ENCODE measurements at regions not wholly inside any gene's neighbourhood (a gene's known extent, or its start where the extent isn't known, plus 50 kb on each side); places are given as distances from the start of the nearest gene placed in this dataset.

DNA sequence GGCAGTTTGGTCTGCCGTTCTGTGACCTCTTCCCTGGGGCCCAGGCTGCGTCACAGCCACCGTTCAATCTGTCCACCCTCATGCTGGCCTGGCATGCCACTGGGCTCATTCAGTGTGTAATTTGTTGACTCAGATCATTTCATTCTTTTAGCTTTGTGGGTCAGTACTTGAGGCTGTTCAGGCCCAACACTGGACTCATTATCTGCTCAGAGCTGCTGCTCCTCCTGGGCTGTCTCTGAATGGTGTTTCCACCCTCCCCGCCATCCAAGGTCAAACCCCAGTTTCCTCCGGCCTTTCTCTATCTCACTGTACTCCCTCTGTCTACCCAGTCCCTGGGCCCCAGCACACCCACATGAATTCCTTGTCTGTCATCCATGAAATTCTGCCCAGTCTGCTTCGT is 152.4 kb upstream of the NCK2 start:
- Histone ChIP-seq H3K4me3 (no peak overlapping the region), H3K27ac (no peak overlapping the region), H3K9me3 (peaks cover 2% of the 10 kb centered on the region), H3K27me3 (ENCODE audit: insufficient read depth in 3 of 3, low read length in 2 of 3) (no peaks in the 10 kb centered on the region), H3K4me1 (no peaks in the 10 kb centered on the region), H3K36me3 (ENCODE audit: insufficient read depth in 1 of 2, low read depth in 1 of 2) (no peaks in the 10 kb centered on the region)
- intact Hi-C loops (cut with DNase I), result loop anchor here in 1 of 2 donors (10.0 kb wide), 1 partner anchor 93 kb away; no protein-coding TSS in a partner anchor
- ATAC-seq (no peak), DNase-seq (no peak)
- TF ChIP-seq, protein P1, sequence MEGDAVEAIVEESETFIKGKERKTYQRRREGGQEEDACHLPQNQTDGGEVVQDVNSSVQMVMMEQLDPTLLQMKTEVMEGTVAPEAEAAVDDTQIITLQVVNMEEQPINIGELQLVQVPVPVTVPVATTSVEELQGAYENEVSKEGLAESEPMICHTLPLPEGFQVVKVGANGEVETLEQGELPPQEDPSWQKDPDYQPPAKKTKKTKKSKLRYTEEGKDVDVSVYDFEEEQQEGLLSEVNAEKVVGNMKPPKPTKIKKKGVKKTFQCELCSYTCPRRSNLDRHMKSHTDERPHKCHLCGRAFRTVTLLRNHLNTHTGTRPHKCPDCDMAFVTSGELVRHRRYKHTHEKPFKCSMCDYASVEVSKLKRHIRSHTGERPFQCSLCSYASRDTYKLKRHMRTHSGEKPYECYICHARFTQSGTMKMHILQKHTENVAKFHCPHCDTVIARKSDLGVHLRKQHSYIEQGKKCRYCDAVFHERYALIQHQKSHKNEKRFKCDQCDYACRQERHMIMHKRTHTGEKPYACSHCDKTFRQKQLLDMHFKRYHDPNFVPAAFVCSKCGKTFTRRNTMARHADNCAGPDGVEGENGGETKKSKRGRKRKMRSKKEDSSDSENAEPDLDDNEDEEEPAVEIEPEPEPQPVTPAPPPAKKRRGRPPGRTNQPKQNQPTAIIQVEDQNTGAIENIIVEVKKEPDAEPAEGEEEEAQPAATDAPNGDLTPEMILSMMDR (IDR thresholded peaks at IDR 0.05), result no peak
- 73 to 83% (median 80%) methylated on average over 6 of the region's 6 CpGs for WGBS, 3 donors

DNA sequence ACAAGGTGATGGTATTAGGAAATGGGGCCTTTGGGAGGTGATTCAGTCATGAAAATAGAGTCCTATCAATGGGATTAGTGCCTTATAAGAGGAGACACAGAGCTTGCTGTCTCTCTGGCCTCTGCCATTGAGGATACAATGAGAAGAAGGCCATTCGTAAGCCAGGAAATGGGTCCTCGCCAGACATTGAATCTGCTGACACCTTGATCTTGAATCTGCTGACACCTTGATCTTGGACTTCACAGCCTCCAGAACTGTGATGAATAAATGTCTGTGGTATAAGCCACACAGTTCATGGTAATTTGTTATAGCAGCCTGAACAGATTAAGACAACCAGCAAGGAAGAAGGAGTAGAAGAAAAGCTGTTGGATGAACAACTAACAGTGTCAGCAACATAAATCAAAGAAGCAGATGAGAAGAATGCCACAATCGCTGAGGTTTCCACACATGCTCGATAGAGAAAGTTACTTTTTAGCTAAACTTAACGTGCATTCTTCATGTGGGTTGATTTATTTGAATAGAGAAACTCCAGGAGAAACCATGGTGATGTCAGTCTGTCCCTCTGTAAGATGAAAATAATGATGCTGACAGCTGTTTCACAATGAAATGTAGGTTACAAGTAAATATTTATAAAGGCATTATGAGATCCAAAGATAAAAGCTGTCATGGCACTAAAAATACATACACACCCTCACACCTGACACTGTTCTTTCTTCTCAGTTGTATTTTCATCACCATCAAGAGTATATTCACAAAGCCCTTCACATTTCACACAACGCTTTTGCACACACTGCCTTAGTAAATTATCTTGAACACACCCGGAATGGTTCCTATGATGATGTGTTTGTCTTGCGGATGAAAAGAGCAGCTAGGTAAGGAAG is 153.7 kb upstream of the NCK2 start:
- peaks cover 2% of the 10 kb centered on the region for H3K9me3 ChIP-seq
- WGBS, 3 donors, result 83 to 85% (median 84%) methylated on average over 8 of the region's 8 CpGs
- no peak overlapping the region for H3K4me3 ChIP-seq
- H3K36me3 ChIP-seq (ENCODE audit: insufficient read depth in 1 of 2, low read depth in 1 of 2), result no peaks in the 10 kb centered on the region
- intact Hi-C loops (cut with DNase I), result loop anchor here in 1 of 2 donors (10.0 kb wide), 1 partner anchor 94 kb away; no protein-coding TSS in a partner anchor
- DNase-seq, result no peak
- TF ChIP-seq, protein P1 (IDR thresholded peaks at IDR 0.05), result no peak
- no peaks in the 10 kb centered on the region for H3K4me1 ChIP-seq
- ATAC-seq, result no peak
- no peaks in the 10 kb centered on the region for H3K27me3 ChIP-seq (ENCODE audit: insufficient read depth in 3 of 3, low read length in 2 of 3)
- H3K27ac ChIP-seq, result no peak overlapping the region

DNA sequence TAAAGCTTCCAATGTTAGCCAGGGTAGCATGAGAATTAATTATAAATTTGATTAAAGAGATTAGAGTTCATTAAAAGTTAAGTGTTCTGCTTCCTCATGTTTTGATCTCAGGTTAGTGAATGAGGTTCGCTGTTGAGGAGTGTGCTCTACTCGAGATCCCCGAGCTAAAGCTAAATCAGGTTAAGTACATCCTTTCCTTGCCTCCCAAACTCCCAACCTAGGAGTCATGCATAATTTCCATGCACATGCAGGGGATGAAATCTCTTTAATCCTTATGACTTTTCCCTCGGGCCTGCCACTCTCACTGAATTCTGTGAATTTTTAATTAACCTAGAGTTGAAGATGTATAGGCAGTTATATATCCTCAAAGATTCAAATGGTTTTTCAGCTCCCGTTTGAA is 156.1 kb upstream of the NCK2 start:
- Histone ChIP-seq H3K27ac (no peak overlapping the region), H3K36me3 (ENCODE audit: insufficient read depth in 1 of 2, low read depth in 1 of 2) (no peaks in the 10 kb centered on the region), H3K4me1 (no peaks in the 10 kb centered on the region), H3K4me3 (no peak overlapping the region), H3K27me3 (ENCODE audit: insufficient read depth in 3 of 3, low read length in 2 of 3) (no peaks in the 10 kb centered on the region), H3K9me3 (peaks cover 2% of the 10 kb centered on the region)
- DNase-seq, result no peak
- intact Hi-C loops (cut with DNase I), result no loop called here
- TF ChIP-seq, protein P1 (IDR thresholded peaks at IDR 0.05), result no peak
- ATAC-seq, result no peak
- WGBS, 3 donors, result 86 to 94% (median 88%) methylated on average over 5 of the region's 5 CpGs

DNA sequence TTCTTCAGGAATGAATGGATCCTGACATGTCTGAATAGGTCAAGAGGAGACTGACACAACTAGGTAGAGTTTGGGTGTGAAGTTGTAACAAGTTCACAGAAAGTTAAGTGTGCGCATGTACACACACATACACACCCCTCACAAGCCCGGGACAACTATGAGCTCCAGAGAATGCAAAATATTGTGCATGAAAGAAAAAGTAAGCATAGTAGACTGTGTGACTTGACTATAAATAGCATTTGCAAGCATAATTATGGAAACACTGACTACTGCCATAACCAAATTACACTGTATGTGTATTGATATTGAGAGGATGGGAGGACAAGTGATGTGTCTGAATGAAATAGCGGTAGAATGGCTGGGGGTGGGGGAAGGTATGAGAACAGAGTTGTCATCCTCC is 157.1 kb upstream of the NCK2 start:
- Histone ChIP-seq H3K4me1 (no peaks in the 10 kb centered on the region), H3K27me3 (ENCODE audit: insufficient read depth in 3 of 3, low read length in 2 of 3) (no peaks in the 10 kb centered on the region), H3K27ac (no peak overlapping the region), H3K4me3 (no peak overlapping the region), H3K36me3 (ENCODE audit: insufficient read depth in 1 of 2, low read depth in 1 of 2) (no peaks in the 10 kb centered on the region), H3K9me3 (peaks cover 2% of the 10 kb centered on the region)
- intact Hi-C loops (cut with DNase I), result no loop called here
- DNase-seq, result no peak
- TF ChIP-seq, protein P1 (IDR thresholded peaks at IDR 0.05), result no peak
- ATAC-seq, result no peak
- WGBS, 3 donors, result 84 to 97% (median 85%) methylated on average over 3 of the region's 3 CpGs
